ENCODE measurements at regions not wholly inside any gene's neighbourhood (a gene's known extent, or its start where the extent isn't known, plus 50 kb on each side); places are given as distances from the start of the nearest gene placed in this dataset.
A peak's percentile ranks its signal among the peaks of the same experiment; 100 is the strongest.

- no peak overlapping the region for H3K4me3 ChIP-seq (replicated peaks; ENCODE audit: low read depth, low read length)
- DNase-seq (ENCODE audit: extremely low read depth, low read depth): no peak
- TF ChIP-seq CTCF (IDR thresholded peaks at IDR 0.05; ENCODE audit: low read depth, low read length, missing control alignments): no peak
Observed at GRCh38 chr4:166535865-166536264, 662.8 kb downstream of the TLL1 start.

- TF ChIP-seq CTCF (IDR thresholded peaks at IDR 0.05; ENCODE audit: low read depth, low read length, missing control alignments): no peak
- H3K4me3 ChIP-seq (replicated peaks; ENCODE audit: low read depth, low read length): no peak overlapping the region
- DNase-seq (ENCODE audit: extremely low read depth, low read depth): no peak
Observed at GRCh38 chr4:166538491-166539005, 665.5 kb downstream of the TLL1 start.

GRCh38 chr4:166546009-166546408, 673.0 kb downstream of the TLL1 start:
- no peak for TF ChIP-seq CTCF (IDR thresholded peaks at IDR 0.05; ENCODE audit: low read depth, low read length, missing control alignments)

GRCh38 chr4:166577639-166578038, 656.7 kb downstream of the SPOCK3 start:
- no peak for TF ChIP-seq CTCF (IDR thresholded peaks at IDR 0.05; ENCODE audit: low read depth, low read length, missing control alignments)
- DNase-seq (ENCODE audit: extremely low read depth, low read depth): no peak
- no peak overlapping the region for H3K4me3 ChIP-seq (replicated peaks; ENCODE audit: low read depth, low read length)

More at GRCh38 chr4:166546009-166546408, 673.0 kb downstream of the TLL1 start:
- no peak overlapping the region for H3K4me3 ChIP-seq (replicated peaks; ENCODE audit: low read depth, low read length)
- no peak for DNase-seq (ENCODE audit: extremely low read depth, low read depth)

GRCh38 chr4:166585491-166585890, 648.8 kb downstream of the SPOCK3 start:
- TF ChIP-seq CTCF (IDR thresholded peaks at IDR 0.05; ENCODE audit: low read depth, low read length, missing control alignments): no peak
- H3K4me3 ChIP-seq (replicated peaks; ENCODE audit: low read depth, low read length): no peak overlapping the region
- DNase-seq (ENCODE audit: extremely low read depth, low read depth): no peak

- H3K4me3 ChIP-seq (replicated peaks; ENCODE audit: low read depth, low read length): no peak overlapping the region
- DNase-seq (ENCODE audit: extremely low read depth, low read depth): peak; percentile 6
- TF ChIP-seq CTCF (IDR thresholded peaks at IDR 0.05; ENCODE audit: low read depth, low read length, missing control alignments): peak; percentile 55
Observed at GRCh38 chr4:166594326-166594946, 639.9 kb downstream of the SPOCK3 start.

- no peak for TF ChIP-seq CTCF (IDR thresholded peaks at IDR 0.05; ENCODE audit: low read depth, low read length, missing control alignments)
Observed at GRCh38 chr4:166600264-166600663, 634.0 kb downstream of the SPOCK3 start.

More at GRCh38 chr4:166600264-166600663, 634.0 kb downstream of the SPOCK3 start:
- no peak overlapping the region for H3K4me3 ChIP-seq (replicated peaks; ENCODE audit: low read depth, low read length)
- no peak for DNase-seq (ENCODE audit: extremely low read depth, low read depth)

All from HFF-Myc (cell line).